Activated CD4-positive, alpha-beta T cell treated with anti-CD3 and anti-CD28 coated beads for 24 hours (primary cell): ENCODE measurements at regions not wholly inside any gene's neighbourhood (a gene's known extent, or its start where the extent isn't known, plus 50 kb on each side); places are given as distances from the start of the nearest gene placed in this dataset.
"Not testable (repeated sequence)": the region's sequence is repeated elsewhere in the genome, so short reads cannot be mapped to it uniquely, and the experiment has no call there.

Experiments
- DNase-seq, 2 donors: peaks; one replicate each; pipeline ENCODE4 v3.0.0-alpha.2; 2020; ENCODE audit warnings: low read depth in 2 of 2

GRCh38 chr15:23750179-23750578 lies 63.1 kb upstream of the NDN start:
- DNase-seq: no peak

DNA sequence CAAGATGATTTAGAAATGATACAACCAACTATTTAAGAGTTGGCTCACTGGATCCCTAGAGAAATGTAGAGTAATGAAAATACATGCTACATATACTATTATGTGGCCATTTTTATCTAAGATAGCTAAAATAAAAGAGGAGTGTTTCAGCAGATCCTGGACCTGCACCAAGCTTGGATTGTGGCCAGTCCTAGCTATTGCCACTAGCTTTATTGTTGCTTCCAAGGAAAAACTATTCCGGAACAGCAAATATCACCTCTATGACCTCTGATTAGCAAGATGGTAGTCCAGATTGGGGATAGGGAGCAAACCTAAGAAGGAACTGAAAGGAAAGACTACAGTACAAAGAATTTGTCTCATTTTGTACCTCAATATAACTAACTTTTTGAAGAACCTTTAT lies 63.7 kb upstream of the NDN start:
- no peak for DNase-seq

GRCh38 chr15:23753248-23753647 lies 66.1 kb upstream of the NDN start:
- no peak for DNase-seq

DNA sequence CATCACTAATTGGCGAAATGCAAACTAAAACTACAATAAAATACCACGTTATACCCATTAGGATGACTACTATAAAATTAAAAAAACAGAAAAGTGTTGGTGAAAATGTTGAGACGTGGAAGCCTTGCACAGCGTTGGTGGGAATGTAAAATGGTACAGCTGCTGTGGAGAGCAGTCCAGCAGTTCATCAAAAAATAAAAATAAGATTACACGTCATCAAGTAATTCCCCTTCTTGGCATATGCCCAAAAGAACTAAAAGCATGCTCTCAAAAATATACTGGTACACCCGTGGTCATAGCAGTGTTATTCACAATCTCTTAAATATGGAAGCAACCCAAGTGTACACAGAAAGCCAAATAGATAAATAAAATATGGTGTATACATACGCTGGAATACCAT lies 71.8 kb upstream of the NDN start:
- no peak for DNase-seq

DNA sequence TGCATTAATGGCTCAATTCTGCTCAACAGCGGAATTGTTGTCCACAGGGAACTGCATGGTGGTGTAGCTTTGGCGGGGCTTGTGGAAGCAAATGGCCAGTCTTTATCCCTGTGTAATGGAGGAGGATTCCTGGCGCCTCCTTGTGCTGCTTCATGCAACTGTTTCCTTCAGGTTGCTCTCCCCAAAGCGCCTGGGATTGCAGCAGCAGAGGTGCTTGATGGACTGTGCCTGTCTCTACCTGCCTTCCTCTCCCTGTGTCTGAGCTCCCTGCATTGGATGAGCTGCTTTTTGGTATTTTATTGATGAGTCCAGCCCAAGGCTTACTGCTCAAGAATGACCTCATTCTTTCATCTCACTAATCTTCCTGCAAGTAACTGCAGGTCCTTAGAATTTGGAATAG lies 72.9 kb upstream of the NDN start:
- DNase-seq: no peak

DNA sequence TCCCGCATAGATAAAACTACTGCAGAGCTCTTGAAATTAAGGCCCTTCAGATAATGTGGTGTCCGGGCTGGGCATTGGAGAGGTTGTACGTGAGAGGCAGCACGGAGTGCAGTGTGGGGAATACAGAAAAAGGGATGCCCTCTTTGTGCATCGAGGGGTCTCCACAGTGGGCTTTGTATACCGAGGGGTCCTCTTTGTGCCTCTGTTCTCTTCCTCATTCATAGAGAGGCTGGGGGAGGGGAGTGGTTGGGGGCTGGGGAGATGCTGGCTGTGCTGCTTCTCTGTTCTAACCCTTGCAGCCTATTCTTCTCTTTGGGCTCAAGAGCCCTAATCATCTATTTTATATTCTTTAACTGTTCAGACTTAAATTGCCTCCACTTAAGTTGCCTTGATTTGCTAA lies 74.3 kb upstream of the NDN start:
- DNase-seq: no peak

GRCh38 chr15:23762026-23762425 lies 74.9 kb upstream of the NDN start:
- DNase-seq: no peak

DNA sequence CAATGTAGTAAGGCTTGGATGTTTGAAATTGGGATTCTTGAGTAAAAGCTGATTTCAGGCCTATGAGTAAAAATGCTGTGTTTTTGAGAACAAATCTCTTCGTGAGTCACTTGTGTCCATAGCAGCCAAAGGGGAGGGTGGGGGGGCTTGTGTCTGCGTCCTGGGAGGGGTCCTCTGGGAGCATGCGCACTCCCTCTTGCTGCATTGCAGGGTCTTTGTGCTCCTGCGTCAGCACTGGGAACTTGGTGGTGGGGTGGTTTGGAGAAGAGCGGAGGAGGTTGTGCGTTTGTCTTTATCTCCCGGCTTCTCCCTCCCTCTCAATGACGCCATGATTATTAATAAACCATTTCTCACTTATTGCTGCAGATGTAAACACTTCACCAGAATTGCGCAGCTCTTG lies 75.9 kb upstream of the NDN start:
- DNase-seq: no peak

- no peak for DNase-seq
These were observed 77.2 kb upstream of the NDN start for GRCh38 chr15:23764306-23764705.

- DNase-seq: no peak
These were observed 77.6 kb upstream of the NDN start for GRCh38 chr15:23764716-23765115.

GRCh38 chr15:23766779-23767178 lies 79.7 kb upstream of the NDN start:
- not testable (repeated sequence) for DNase-seq

- no peak for DNase-seq
These were observed 86.0 kb upstream of the NDN start for GRCh38 chr15:23773093-23773492.

- DNase-seq: no peak
These were observed 100.4 kb upstream of the NDN start for GRCh38 chr15:23787346-23788105.

GRCh38 chr15:23793191-23793680 lies 106.1 kb upstream of the NDN start:
- DNase-seq: no peak

GRCh38 chr15:23797747-23798446 lies 110.8 kb upstream of the NDN start:
- no peak for DNase-seq

DNA sequence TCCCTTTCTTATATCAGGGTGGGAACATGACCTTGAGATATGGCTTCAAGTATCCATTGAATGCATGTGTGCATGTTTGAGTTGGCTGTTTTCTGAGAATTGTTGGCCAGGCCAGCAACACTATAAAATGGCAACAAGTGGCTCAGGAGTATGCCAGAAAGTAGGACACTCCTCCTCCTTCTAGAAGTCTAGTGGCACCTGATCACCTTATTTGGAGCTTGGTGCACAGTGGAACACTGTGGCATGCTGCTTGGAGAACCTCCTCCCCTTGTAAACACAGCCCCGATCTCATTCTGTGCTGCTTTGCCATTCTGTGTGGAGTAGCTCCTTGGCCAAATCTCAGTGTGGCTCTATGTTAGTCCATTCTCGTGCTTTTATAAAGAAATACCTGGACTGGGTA lies 114.8 kb upstream of the NDN start:
- no peak for DNase-seq

DNA sequence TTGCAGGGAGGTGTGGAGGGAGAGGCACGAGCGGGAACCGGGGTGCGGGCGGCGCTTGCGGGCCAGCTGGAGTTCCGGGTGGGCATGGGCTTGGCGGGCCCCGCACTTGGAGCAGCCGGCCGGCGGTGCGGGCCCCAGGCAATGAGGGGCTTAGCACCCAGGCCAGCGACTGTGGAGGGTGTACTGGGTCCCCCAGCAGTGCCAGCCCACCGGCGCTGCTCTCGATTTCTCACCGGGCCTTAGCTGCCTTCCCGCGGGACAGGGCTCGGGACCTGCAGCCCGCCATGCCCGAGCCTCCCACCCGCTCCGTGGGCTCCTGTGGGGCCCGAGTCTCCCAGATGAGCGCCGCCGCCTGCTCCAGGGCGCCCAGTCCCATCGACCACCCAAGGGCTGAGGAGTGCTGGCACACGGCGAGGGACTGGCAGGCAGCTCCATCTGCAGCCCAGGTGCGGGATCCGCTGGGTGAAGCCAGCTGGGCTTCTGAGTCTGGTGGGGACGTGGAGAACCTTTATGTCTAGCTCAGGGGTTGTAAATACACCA lies 115.9 kb upstream of the NDN start:
- not testable (repeated sequence) for DNase-seq

- no peak for DNase-seq
These were observed 119.9 kb upstream of the NDN start for GRCh38 chr15:23806980-23807379.

DNA sequence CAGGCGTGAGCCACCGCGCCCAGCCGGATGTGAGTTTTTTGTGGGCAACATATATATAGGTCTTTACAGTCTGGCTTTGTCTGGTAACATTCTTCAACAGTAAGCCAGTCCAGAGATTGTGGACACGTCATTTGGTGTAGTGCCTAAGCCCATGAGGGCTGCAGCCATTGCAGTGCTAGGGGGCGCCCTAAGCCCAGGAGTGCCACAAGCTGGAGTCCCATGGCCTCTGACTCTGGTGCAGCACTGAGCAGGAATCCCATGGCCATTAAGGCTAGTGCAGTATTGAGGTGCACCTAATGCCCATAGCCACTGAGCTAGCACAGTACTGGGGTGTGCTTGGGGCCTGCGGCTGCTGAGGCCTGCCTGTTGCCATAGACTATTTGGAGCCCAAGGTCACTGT lies 136.4 kb upstream of the NDN start:
- no peak for DNase-seq

GRCh38 chr15:23828786-23829185 lies 141.7 kb upstream of the NDN start:
- DNase-seq: no peak

DNA sequence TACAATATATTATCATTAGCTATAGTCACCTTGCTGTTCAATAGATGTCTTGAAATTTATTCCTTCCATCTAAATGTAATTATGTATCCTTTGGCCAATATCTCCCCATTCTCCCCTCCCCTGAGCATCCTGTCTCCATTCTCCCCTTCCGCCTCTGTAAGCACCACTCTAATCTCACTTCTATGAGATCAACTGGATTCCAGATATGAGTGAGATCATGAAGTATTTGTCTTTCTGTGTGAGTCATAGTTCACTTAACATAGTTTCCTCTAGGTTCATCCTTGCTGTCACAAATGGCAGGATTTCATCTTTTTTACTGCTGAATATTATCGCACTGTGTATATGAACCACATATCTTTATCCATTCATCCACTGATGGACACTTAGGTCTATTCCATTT lies 148.8 kb upstream of the NDN start:
- no peak for DNase-seq

DNA sequence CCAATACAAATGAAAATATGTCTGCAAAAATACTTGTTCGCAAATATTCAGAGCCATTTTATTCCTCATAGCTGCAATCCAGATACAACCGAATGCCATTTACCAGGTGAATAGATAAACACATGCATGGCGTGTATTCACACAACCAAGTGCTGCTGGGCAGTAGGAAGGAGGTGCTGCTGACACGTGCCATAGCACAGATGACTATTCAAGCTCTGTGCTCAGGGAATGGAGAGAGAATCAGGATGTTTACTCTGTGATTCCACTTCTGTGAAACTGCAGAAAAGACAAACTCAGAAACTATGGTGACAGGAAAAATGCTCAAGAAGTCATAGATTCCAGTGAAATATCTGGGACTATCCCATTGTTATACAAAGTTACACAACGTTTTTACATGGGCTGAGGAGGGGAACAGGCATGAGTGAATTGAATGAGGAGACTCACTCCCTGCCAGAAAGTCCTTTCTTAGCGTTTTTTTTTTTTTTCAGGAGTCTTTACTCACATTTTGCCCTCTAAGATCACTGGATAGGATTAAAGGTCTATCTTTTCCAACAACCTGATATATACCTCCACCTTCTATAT lies 152.9 kb upstream of the NDN start:
- no peak for DNase-seq

DNA sequence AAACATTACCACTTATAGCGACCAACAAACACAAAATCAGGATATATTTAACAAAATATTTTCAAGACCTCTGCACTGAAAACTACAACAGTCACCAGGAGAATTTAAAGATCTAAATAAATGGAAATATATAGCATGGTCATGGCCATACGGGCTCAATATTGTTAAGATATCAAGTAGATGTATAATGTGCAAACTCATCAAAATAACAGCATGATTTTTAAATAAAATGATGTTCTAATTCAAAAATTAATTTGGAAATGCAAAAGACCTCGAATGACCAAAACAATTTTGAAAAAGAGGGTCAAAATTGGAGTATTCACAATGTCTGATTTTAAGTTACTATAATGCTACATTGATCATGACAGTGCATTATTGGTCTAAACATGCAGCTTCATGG lies 159.1 kb upstream of the NDN start:
- no peak for DNase-seq
